OCI-LY1 (cell line): ENCODE measurements at regions not wholly inside any gene's neighbourhood (a gene's known extent, or its start where the extent isn't known, plus 50 kb on each side); places are given as distances from the start of the nearest gene placed in this dataset.

Experiments used
- H2AFZ ChIP-seq: fragments of 200-600 bp; sonication (generic), shearing (Covaris generic); 2 replicates; pipeline ENCODE4 v1.6.0; 2014; ENCODE audit warnings: antibody characterized with exemption, mild to moderate bottlenecking, low read length
- H3F3A ChIP-seq: fragments of 200-600 bp; sonication (generic), shearing (Covaris generic); 2 replicates; pipeline ENCODE4 v1.6.0; 2014; ENCODE audit warnings: mild to moderate bottlenecking, antibody characterized with exemption, low read length, moderate library complexity; ENCODE audit not compliant: insufficient read depth
- H3K27ac ChIP-seq: fragments of 200-600 bp; sonication (generic); 2 replicates; pipeline ENCODE4 v1.5.1; 2014; ENCODE audit warnings: low read length, mixed run types, mild to moderate bottlenecking, low read depth; ENCODE audit not compliant: poor library complexity, severe bottlenecking
- H3K27me3 ChIP-seq: fragments of 200-600 bp; sonication (generic); 2 replicates; pipeline ENCODE4 v1.6.0; 2014; ENCODE audit warnings: antibody characterized with exemption, mild to moderate bottlenecking, low read length, moderate library complexity; ENCODE audit not compliant: insufficient read depth
- H3K36me3 ChIP-seq: fragments of 200-600 bp; sonication (generic); 2 replicates; pipeline ENCODE4 v1.6.1; 2014; ENCODE audit warnings: mild to moderate bottlenecking, antibody characterized with exemption, low read length, moderate library complexity, mixed read lengths; ENCODE audit not compliant: insufficient read depth
- H3K4me1 ChIP-seq: fragments of 200-600 bp; sonication (generic); 2 replicates; pipeline ENCODE4 v1.5.1; 2014; ENCODE audit warnings: mild to moderate bottlenecking, low read length, moderate library complexity; ENCODE audit not compliant: insufficient read depth, severe bottlenecking
- H3K4me2 ChIP-seq: fragments of 200-600 bp; sonication (generic), shearing (Covaris generic); 2 replicates; pipeline ENCODE4 v1.6.1; 2014; ENCODE audit warnings: low read length
- H3K4me3 ChIP-seq: fragments of 200-600 bp; sonication (generic); 2 replicates; pipeline ENCODE4 v1.5.1; 2014; ENCODE audit warnings: low read length, low read depth, mild to moderate bottlenecking, mixed read lengths; ENCODE audit not compliant: poor library complexity, severe bottlenecking
- H3K79me2 ChIP-seq: fragments of 200-600 bp; shearing (Covaris generic); 2 replicates; pipeline ENCODE4 v1.6.1; 2016; ENCODE audit warnings: mixed run types, low read length, mixed read lengths; ENCODE audit not compliant: insufficient read depth
- H3K9ac ChIP-seq: fragments of 200-600 bp; sonication (generic), shearing (Covaris generic); 2 replicates; pipeline ENCODE4 v1.6.1; 2014; ENCODE audit warnings: mild to moderate bottlenecking, low read length, mixed read lengths
- H3K9me2 ChIP-seq: fragments of 200-600 bp; sonication (generic), shearing (Covaris generic); 2 replicates; pipeline ENCODE4 v1.6.1; 2014; ENCODE audit warnings: low read depth, mild to moderate bottlenecking, low read length, mixed read lengths
- H3K9me3 ChIP-seq: fragments of 200-600 bp; shearing (Covaris generic); 2 replicates; pipeline ENCODE4 v1.6.1; 2014; ENCODE audit warnings: low read length, mixed read lengths
- H4K20me1 ChIP-seq: fragments of 200-600 bp; sonication (generic), shearing (Covaris generic); 2 replicates; pipeline ENCODE4 v1.6.0; 2016; ENCODE audit warnings: mild to moderate bottlenecking, low read length; ENCODE audit not compliant: insufficient read depth
- EZH2 ChIP-seq: fragments of 200-600 bp; sonication (generic), shearing (Covaris generic); IDR thresholded peaks from 2 replicates; pipeline ENCODE4 v1.8.0; 2017; ENCODE audit warnings: borderline replicate concordance, mixed run types, mild to moderate bottlenecking, antibody characterized with exemption, low read length, moderate library complexity, mixed read lengths
- TF ChIP-seq, protein P1 (sequence below): fragments of 200-600 bp; sonication (generic), shearing (Covaris generic); IDR thresholded peaks from 2 replicates; pipeline ENCODE4 v1.5.1; 2017; ENCODE audit warnings: mild to moderate bottlenecking, antibody characterized with exemption, low read length, moderate library complexity, mixed read lengths

- Histone ChIP-seq H3K9me2 (no peaks in the 10 kb centered on the region), H3K9ac (no peak overlapping the region), H3K4me2 (no peak overlapping the region), H2AFZ (no peak overlapping the region), H3K27ac (no peak overlapping the region), H3K27me3 (no peaks in the 10 kb centered on the region), H3K4me3 (no peak overlapping the region), H4K20me1 (no peaks in the 10 kb centered on the region), H3K9me3 (no peaks in the 10 kb centered on the region), H3K4me1 (no peaks in the 10 kb centered on the region), H3K79me2 (no peaks in the 10 kb centered on the region), H3K36me3 (no peaks in the 10 kb centered on the region), H3F3A (no peaks in the 10 kb centered on the region)
- no peak for TF ChIP-seq EZH2
- TF ChIP-seq, protein P1, sequence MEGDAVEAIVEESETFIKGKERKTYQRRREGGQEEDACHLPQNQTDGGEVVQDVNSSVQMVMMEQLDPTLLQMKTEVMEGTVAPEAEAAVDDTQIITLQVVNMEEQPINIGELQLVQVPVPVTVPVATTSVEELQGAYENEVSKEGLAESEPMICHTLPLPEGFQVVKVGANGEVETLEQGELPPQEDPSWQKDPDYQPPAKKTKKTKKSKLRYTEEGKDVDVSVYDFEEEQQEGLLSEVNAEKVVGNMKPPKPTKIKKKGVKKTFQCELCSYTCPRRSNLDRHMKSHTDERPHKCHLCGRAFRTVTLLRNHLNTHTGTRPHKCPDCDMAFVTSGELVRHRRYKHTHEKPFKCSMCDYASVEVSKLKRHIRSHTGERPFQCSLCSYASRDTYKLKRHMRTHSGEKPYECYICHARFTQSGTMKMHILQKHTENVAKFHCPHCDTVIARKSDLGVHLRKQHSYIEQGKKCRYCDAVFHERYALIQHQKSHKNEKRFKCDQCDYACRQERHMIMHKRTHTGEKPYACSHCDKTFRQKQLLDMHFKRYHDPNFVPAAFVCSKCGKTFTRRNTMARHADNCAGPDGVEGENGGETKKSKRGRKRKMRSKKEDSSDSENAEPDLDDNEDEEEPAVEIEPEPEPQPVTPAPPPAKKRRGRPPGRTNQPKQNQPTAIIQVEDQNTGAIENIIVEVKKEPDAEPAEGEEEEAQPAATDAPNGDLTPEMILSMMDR, result no peak
These were observed 307.3 kb upstream of the DUSP10 start for GRCh38 chr1:222049176-222049575.

DNA sequence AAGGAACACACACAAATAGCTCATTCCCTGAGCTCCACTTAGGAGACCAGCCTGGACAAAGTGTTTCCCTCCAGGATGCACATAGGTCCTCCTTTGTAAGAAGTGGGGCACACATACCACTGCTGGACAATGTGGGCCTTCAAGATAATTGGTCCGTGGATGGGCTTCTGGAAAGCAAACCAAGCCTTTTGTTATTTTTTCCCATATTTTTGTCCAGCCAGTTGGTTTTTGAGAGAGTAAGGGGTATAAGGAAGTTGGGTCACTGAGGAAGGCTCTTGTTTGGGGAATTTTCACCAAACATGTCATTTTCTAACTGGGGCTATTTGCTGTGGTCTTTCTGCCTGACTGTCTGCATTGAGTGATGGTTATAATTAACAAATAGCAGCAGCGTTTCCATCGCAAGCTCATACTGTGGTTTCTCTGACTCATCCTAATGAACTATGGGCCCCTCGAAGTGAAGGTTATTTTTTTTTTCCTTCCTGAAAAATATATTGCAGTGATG, 306.3 kb upstream of the DUSP10 start:
- Histone ChIP-seq H3K4me2 (no peak overlapping the region), H4K20me1 (no peaks in the 10 kb centered on the region), H3K36me3 (no peaks in the 10 kb centered on the region), H3K9me3 (no peaks in the 10 kb centered on the region), H3K4me3 (no peak overlapping the region), H3K27ac (no peak overlapping the region), H3K4me1 (no peaks in the 10 kb centered on the region), H2AFZ (no peak overlapping the region), H3K27me3 (no peaks in the 10 kb centered on the region), H3K9me2 (no peaks in the 10 kb centered on the region), H3F3A (no peaks in the 10 kb centered on the region), H3K79me2 (no peaks in the 10 kb centered on the region), H3K9ac (no peak overlapping the region)
- no peak for TF ChIP-seq EZH2
- TF ChIP-seq, protein P1, result no peak

DNA sequence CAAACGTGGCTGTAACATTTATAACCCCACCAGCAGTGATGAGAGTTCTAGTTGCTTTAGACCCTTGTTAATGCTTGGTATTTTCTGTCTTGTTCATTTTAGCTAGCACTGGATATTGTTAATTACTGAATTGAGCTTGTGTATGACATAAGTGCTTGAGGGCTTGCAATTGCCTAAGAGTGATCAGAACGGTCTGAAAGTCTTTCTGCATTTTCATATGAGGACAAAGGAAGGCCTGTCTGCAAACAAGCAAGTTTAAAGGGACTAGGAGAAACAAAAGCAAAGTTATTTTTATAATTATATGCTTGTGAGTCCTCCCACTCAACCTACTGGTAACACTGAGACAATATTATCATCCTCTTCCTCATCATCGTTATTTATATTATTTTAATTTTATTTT, 305.5 kb upstream of the DUSP10 start:
- Histone ChIP-seq H3K27ac (no peak overlapping the region), H4K20me1 (no peaks in the 10 kb centered on the region), H3F3A (no peaks in the 10 kb centered on the region), H3K79me2 (no peaks in the 10 kb centered on the region), H2AFZ (no peak overlapping the region), H3K4me1 (no peaks in the 10 kb centered on the region), H3K9me3 (no peaks in the 10 kb centered on the region), H3K27me3 (no peaks in the 10 kb centered on the region), H3K36me3 (no peaks in the 10 kb centered on the region), H3K4me3 (no peak overlapping the region), H3K9me2 (no peaks in the 10 kb centered on the region), H3K4me2 (no peak overlapping the region), H3K9ac (no peak overlapping the region)
- TF ChIP-seq EZH2, result no peak
- TF ChIP-seq, protein P1, result no peak
